HG02870 (cell line): ENCODE measurements at regions not wholly inside any gene's neighbourhood (a gene's known extent, or its start where the extent isn't known, plus 50 kb on each side); places are given as distances from the start of the nearest gene placed in this dataset.
"Not testable (repeated sequence)": the region's sequence is repeated elsewhere in the genome, so short reads cannot be mapped to it uniquely, and the experiment has no call there.

Source experiments
- ATAC-seq: cut with Tn5 transposase; IDR thresholded peaks from one replicate; pipeline ENCODE4 v1.9.1; 2021; ENCODE audit warnings: mild to moderate bottlenecking, moderate library complexity; ENCODE audit not compliant: unreplicated experiment

DNA sequence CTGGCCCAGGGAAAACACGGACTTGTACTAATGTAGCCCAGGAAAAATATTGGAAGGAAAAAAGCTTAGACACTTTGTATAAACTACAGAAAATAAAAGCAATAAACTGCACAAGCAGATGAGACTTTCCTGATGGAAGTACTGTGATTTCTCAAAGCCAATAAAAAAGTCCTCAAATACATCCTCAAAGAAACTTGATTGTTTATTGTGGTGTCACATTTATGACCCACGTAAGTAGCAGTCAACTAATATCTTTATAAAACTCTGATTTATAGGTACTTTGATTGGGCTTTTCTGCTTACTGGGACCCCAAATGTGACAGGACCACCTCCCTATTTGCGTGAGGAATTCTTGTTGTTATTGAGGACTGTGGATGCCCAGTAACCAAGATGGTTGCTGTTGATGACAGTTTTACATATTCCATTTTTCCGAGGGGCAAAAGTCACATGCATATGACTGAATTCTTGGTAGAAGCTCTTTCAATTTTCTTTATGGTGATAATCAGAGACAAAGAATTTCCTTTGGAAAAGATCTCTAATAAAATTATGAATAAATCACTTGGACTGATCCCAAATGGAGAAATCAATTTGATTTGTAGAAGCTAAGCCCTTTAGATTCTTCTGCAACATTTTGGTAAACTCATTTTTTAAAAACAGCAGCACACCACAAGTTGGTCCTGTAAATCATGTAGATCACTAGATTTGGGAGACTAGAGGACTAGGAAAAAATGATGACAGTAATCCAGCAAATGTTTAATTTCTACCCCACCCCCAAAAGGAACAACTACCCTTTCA is 159.0 kb upstream of the TSC22D2 start:
- ATAC-seq = no peak

DNA sequence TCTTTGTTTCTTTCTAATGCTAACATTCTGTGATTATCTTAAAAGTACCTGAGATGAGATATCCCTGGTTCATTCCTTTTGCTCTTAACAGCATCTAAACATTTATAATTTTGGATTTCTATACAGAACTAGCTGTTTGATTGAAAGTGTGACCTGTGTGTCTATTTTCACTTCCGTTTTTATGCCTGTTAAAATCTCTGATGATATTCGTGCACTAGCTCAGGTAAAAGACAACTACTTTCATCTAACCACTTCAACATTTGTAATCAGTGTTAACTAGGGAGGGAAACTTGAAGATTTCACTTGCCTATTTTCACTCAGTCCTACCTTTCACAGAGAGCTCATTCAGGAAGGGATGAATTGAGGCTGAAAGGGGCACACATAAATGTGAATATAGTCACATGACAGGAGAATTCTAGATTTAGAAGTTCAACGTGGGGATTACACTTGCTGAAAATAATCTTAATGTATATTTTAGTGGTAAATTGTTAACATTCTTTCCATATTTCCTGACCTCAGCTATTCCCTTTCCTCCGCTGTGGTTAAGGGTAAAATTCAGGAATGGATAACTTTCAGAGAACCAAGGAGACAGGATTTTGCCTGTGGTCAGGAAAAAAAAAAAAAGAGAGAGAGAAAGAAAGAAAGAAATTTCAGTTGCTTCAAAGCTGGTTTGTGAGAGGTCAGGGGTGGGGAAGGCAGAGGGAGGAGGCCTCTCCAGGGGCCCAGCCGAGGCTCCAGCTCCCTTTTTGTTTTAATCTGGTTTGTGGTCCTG is 159.8 kb upstream of the TSC22D2 start:
- peak; percentile 53 for ATAC-seq

DNA sequence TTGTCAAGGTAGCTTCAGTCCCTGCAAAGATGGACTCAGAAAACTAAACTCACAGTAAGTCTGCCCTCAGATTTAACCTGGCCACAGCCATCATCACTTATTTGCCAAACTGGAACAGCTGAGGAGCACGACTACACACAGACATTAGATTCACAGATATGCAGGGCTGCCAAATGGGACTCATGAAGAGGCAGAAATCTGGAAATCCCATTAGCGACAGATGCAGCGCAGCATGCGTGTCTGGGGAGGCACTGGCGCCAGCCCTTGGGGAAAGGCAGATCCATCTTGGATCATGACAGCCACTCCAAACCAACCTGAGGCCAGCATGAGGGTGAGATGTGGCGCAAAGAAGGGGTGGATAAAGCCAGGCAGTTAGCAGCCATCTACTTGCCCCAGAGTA is 160.7 kb upstream of the TSC22D2 start:
- ATAC-seq = no peak

GRCh38 chr3:150243466-150243865 is 164.6 kb upstream of the TSC22D2 start:
- ATAC-seq = no peak

GRCh38 chr3:150242220-150242936 is 165.7 kb upstream of the TSC22D2 start:
- ATAC-seq = no peak

DNA sequence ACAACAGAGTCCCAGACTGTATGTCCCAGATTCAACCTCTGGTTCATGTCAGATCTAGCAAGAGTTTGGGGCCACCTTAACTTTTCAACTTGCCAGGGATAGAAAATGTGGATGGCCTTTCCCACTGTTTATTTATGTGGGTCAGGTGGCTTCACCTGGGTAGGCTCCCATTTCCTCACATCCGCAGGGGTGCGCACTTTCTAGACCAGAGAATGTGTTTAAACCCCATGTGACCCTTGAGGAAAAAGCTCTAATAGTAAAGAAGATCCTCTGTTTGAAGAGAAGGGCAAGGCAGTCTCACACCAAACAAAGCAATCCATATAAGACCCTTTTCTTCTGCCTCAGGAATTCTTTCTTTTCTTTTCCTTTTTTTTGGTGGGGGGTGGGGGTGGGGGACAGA is 167.2 kb upstream of the TSC22D2 start:
- ATAC-seq = no peak

- ATAC-seq = no peak
These were observed 168.3 kb upstream of the TSC22D2 start for GRCh38 chr3:150239766-150240165.

DNA sequence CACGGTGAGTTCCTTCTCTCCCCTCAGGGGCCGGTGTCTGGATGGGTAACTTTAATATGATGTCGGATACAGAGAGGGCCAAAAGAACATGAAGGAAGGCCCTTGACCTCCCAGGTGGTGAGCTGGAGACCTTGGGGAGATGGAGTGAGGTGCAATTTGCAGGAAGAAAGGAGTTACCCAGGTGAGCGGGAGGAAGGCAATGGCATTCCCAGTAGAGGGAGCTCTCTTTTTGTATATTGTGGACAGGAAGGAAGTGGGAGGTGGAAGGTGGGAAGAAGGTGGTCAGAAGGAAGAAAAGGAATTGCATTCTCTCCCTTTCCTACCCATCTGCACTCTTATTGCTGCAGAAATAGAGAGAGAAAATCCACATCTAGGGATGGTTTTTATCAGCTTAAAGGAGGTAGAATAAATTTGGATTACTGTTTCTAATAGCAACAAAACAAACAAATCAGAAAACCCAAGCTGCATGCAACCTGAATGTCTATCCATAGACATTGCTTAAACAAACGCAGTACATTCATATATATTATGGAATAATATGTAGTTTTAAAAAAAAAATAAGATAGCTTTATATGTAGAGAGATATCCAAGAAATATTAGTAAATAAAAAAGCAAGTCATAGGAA is 169.0 kb upstream of the TSC22D2 start:
- no peak for ATAC-seq

DNA sequence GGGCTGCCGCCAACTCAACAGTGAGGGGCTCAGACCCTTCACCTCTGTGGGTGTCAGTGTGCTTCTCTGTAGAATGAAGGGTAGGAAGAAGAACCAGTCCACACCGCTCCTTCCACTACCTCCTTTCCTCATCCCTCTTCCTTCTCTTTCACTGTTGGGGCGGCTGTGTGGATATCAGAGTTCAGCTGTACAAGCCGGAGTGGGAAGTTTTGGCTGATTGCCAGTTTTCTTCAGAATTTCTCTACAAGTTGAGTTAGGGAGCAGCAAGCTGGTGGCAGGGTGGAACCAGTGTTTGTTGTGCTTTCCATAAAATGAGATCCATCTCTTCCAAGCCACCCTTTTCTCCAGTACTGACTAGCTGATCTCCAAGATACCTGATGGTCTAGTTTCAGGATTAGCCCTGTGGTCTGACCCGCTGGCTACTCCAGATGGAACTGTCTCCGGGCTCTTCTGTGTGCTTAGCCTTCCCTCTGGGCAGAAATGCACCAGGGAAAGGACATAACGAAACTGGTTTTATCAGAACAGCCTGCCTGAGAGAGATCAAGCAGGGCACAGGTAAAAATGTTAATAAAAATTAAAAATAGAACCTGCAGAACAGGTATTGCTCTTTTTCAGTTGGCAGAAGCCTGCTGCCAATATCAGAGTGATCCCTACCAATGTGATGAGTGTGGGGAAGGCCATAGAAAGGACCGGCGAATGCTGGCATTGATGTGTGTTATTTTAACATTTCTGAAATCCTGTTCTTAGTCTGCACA is 169.9 kb upstream of the TSC22D2 start:
- ATAC-seq = no peak

- ATAC-seq = no peak
These were observed 170.6 kb upstream of the TSC22D2 start for GRCh38 chr3:150237490-150237889.

- no peak for ATAC-seq
These were observed 171.6 kb upstream of the TSC22D2 start for GRCh38 chr3:150236316-150237082.

DNA sequence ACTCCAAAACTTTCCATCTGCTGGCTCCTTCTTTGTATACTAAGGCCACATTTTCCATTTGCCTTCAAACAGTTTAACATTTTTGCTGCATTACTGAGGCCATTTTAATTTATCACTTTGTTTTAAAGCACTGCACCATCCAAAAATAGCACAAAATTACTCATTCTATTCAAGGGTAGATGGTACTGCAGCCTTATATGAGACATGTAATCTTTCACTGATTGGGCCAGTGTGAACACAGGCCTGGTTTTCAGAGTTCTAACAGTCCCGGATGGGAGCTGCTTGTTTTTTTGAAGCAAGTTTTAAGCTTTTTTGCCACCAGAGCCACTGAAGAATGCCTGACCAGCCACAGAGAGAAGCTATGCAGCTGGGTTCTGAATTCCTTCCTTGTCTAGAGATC is 172.3 kb upstream of the TSC22D2 start:
- ATAC-seq = no peak

- no peak for ATAC-seq
These were observed 175.1 kb upstream of the TSC22D2 start for GRCh38 chr3:150232992-150233451.

DNA sequence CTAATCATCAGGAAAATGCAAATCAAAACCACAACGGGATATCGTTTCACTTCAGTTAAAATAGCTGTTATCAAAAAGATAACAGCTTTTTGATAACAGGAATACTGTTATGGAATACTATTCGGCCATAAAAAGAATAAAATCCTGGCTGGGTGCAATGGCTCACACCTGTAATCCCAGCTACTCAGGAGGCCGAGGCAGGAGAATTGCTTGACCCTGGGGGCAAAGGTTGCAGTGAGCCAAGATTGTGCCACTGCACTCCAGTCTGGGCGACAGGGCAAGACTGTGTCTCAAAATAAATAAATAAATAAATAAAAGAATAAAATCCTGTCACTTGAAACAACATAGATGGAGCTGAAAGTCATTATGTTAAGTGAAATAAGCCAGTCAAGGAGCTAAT is 178.1 kb upstream of the TSC22D2 start:
- no peak for ATAC-seq

DNA sequence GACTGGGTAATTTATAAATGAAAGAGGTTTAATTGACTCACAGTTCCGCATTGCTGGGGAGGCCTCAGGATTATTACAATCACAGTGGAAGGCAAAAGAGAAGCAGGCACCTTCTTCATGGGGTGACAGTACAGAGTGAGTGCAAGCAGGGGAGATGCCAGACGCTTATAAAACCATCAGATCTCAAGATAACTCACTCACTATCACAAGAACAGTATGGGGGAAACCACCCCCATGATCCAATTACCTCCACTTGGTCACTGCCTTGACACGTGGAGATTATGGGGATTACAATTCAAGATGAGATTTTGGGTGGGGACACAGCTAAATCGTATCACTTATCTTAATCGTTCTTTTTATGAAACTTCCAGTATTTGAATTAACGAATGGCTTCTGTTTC is 179.5 kb upstream of the TSC22D2 start:
- not testable (repeated sequence) for ATAC-seq

DNA sequence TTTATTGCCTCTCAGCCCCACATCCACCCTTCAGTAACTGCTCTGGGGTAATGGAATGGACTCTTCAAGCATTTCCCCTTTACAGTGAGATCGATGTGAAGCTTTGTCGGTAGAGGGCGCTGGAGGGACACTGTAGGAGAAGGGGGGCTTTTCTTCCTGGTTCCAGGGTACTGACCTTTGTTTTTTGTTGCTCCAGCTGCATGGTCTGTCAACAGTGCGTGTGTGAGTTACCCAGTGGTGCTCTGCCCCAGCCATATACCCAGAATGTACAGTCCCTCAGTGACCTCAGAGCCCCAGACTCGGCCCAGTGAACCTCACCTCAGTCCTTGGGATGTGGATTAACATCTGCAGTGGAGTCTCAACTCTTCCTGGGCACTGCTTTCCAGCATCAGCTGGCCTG is 180.3 kb upstream of the TSC22D2 start:
- no peak for ATAC-seq

- no peak for ATAC-seq
These were observed 182.1 kb upstream of the TSC22D2 start for GRCh38 chr3:150225986-150226385.

- no peak for ATAC-seq
These were observed 184.5 kb upstream of the TSC22D2 start for GRCh38 chr3:150223558-150223957.

GRCh38 chr3:150222691-150223489 is 185.2 kb upstream of the TSC22D2 start:
- ATAC-seq = no peak
